ENCODE measurements at regions not wholly inside any gene's neighbourhood (a gene's known extent, or its start where the extent isn't known, plus 50 kb on each side); places are given as distances from the start of the nearest gene placed in this dataset.
"Not testable (repeated sequence)": the region's sequence is repeated elsewhere in the genome, so short reads cannot be mapped to it uniquely, and the experiment has no call there.

DNA sequence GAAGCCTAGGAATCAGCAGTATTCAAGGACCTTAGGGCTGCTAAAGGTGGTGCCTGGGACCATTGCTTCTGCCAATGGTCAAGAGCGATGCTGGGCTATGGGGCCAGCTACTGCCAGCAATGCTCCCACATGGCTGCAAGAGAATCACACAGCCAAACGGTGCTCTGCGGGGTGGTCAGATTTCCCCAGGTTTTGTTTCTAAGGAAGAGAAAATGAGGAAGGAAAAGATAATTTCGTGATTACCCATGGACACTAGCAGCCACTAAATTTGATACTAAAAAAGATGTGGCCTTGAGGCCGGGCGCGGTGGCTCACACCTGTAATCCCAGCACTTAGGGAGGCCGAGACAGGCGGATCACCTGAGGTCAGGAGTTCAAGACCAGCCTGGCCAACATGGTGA, 83.0 kb downstream of the LYZL2 start:
- Histone ChIP-seq H3K27ac (ENCODE audit: low read depth, low read length) (no peak overlapping the region), H3K9me3 (ENCODE audit: low read length) (no peaks in the 10 kb centered on the region), H3K4me3 (ENCODE audit: low read depth in 1 of 2, low read length in 2 of 2) (no peak overlapping the region), H3K27me3 (ENCODE audit: control insufficient read depth in 1 of 2, insufficient read depth in 2 of 2, low read length in 2 of 2) (no peaks in the 10 kb centered on the region), H3K4me1 (ENCODE audit: insufficient read depth, low read length) (no peaks in the 10 kb centered on the region), H3K9ac (ENCODE audit: low read length) (no peak overlapping the region), H3K36me3 (ENCODE audit: insufficient read depth, low read length) (no peaks in the 10 kb centered on the region)

DNA sequence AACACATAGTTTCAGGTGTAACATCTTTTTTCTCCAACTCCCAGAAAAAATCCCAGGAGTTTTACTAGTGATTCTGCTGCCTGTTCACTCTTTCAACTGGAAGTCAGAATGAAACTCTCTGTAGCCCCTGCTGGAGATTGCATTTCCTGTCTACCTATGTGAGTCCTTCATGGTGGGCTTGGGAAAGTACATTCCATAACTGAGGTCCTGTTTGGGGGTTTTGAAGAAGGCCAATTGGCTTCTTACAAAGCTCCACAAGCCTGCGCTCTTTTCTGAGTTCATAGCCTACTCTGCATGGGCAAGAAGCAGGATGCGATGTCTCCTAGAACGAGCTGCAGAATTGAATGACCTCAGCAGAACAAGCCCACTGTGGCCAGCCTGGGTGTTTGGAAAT, 86.7 kb downstream of the LYZL2 start:
- no peaks in the 10 kb centered on the region for H3K27me3 ChIP-seq (ENCODE audit: control insufficient read depth in 1 of 2, insufficient read depth in 2 of 2, low read length in 2 of 2)
- H3K4me1 ChIP-seq (ENCODE audit: insufficient read depth, low read length): no peaks in the 10 kb centered on the region
- H3K4me3 ChIP-seq (ENCODE audit: low read depth in 1 of 2, low read length in 2 of 2): no peak overlapping the region
- H3K9me3 ChIP-seq (ENCODE audit: low read length): no peaks in the 10 kb centered on the region
- no peak overlapping the region for H3K9ac ChIP-seq (ENCODE audit: low read length)
- H3K36me3 ChIP-seq (ENCODE audit: insufficient read depth, low read length): no peaks in the 10 kb centered on the region
- no peak overlapping the region for H3K27ac ChIP-seq (ENCODE audit: low read depth, low read length)

DNA sequence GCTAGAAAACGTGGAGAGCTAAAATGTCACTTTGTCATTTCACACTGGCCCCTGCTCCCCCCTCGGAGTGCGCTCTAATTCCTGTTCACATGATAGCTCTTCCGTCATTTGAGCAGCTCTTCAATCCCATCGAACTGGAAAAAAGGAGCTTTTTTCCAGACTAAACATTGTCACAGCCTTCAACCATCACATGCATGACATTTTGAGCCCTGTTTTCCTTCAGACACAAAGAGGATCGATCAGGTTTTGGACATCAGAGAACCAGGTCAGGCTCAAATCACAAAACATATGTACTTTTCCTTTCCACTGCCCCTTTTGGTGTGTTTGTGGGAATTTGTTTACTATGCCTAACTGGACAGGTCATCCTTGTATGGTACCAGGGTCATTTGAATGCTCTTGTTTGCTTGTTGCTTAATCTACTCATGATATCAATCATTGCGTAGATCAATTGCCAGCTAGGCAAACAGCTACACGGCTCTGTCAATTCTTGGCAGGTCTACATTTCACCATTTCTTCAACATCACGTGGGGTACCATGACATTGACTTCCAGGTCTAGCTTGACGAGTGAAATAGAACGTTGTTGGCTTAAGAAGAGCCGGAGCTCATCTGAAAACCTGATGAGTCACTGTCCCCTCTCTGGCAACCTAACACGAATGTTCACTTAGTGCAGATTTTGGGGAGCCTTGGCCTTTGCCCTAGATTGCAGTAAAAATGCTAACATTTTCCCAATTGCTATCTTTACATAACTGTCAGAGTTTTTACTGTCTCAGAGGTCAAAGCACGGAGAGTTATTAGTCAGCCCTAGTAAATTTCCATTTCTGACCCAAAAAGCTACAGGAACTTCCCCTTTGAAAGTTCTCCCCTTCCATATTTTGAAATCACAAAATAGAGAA, 87.3 kb downstream of the LYZL2 start:
- H3K27ac ChIP-seq (ENCODE audit: low read depth, low read length): no peak overlapping the region

GRCh38 chr10:30540276-30540675, 89.3 kb downstream of the LYZL2 start:
- Histone ChIP-seq H3K27me3 (ENCODE audit: control insufficient read depth in 1 of 2, insufficient read depth in 2 of 2, low read length in 2 of 2) (no peaks in the 10 kb centered on the region), H3K4me1 (ENCODE audit: insufficient read depth, low read length) (no peaks in the 10 kb centered on the region), H3K4me3 (ENCODE audit: low read depth in 1 of 2, low read length in 2 of 2) (no peak overlapping the region), H3K36me3 (ENCODE audit: insufficient read depth, low read length) (no peaks in the 10 kb centered on the region), H3K27ac (ENCODE audit: low read depth, low read length) (no peak overlapping the region), H3K9ac (ENCODE audit: low read length) (no peak overlapping the region), H3K9me3 (ENCODE audit: low read length) (no peaks in the 10 kb centered on the region)

More for the DNA sequence above, 87.3 kb downstream of the LYZL2 start:
- Histone ChIP-seq H3K27me3 (ENCODE audit: control insufficient read depth in 1 of 2, insufficient read depth in 2 of 2, low read length in 2 of 2) (no peaks in the 10 kb centered on the region), H3K9me3 (ENCODE audit: low read length) (no peaks in the 10 kb centered on the region), H3K4me3 (ENCODE audit: low read depth in 1 of 2, low read length in 2 of 2) (no peak overlapping the region), H3K9ac (ENCODE audit: low read length) (no peak overlapping the region), H3K4me1 (ENCODE audit: insufficient read depth, low read length) (no peaks in the 10 kb centered on the region), H3K36me3 (ENCODE audit: insufficient read depth, low read length) (no peaks in the 10 kb centered on the region)

DNA sequence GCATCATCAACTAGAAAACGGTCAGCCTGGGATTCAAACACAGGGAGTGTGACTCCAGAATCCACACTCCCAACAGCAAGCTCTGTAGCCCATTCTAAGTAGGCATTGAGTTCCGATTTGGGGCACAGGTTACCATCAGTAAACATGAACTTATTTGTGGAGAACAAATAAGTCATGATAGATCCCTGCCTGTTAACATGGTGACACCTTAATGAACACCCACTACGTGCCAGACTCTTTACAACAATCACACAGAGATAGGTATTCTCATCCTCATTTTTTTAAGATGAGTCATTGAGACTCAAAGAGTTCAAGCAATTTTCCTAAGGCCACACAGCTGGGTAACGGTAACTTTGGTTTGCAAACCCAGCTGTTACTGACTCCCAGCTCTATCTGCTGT, 91.5 kb downstream of the LYZL2 start:
- H3K4me1 ChIP-seq (ENCODE audit: insufficient read depth, low read length): no peaks in the 10 kb centered on the region
- H3K27me3 ChIP-seq (ENCODE audit: control insufficient read depth in 1 of 2, insufficient read depth in 2 of 2, low read length in 2 of 2): no peaks in the 10 kb centered on the region
- no peak overlapping the region for H3K27ac ChIP-seq (ENCODE audit: low read depth, low read length)
- H3K9ac ChIP-seq (ENCODE audit: low read length): no peak overlapping the region
- no peaks in the 10 kb centered on the region for H3K9me3 ChIP-seq (ENCODE audit: low read length)
- no peak overlapping the region for H3K4me3 ChIP-seq (ENCODE audit: low read depth in 1 of 2, low read length in 2 of 2)
- no peaks in the 10 kb centered on the region for H3K36me3 ChIP-seq (ENCODE audit: insufficient read depth, low read length)

DNA sequence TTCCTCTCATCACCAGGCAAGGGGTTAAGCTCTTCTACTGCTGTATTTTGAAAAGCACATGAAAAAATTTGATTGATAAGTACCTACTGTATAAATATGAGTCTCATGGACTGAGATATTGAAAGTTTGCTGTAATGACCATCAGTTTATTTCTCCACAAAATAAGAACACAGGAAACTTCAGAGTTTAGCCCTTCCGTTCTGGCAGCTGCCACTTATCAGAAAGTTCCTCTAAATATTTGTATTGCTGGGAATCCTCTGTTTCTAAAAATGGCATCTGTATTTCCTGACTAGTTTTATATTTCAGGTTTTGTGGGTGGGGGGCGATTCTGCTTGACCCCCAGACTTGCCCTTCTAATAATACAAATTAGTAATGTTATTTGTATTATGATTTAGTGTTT, 92.0 kb downstream of the LYZL2 start:
- no peaks in the 10 kb centered on the region for H3K4me1 ChIP-seq (ENCODE audit: insufficient read depth, low read length)
- H3K9ac ChIP-seq (ENCODE audit: low read length): no peak overlapping the region
- no peaks in the 10 kb centered on the region for H3K27me3 ChIP-seq (ENCODE audit: control insufficient read depth in 1 of 2, insufficient read depth in 2 of 2, low read length in 2 of 2)
- H3K36me3 ChIP-seq (ENCODE audit: insufficient read depth, low read length): no peaks in the 10 kb centered on the region
- no peak overlapping the region for H3K27ac ChIP-seq (ENCODE audit: low read depth, low read length)
- H3K9me3 ChIP-seq (ENCODE audit: low read length): no peaks in the 10 kb centered on the region
- no peak overlapping the region for H3K4me3 ChIP-seq (ENCODE audit: low read depth in 1 of 2, low read length in 2 of 2)

- H3K27ac ChIP-seq (ENCODE audit: low read depth, low read length): not testable (repeated sequence)
Observed at GRCh38 chr10:30537158-30537557, 92.4 kb downstream of the LYZL2 start.

DNA sequence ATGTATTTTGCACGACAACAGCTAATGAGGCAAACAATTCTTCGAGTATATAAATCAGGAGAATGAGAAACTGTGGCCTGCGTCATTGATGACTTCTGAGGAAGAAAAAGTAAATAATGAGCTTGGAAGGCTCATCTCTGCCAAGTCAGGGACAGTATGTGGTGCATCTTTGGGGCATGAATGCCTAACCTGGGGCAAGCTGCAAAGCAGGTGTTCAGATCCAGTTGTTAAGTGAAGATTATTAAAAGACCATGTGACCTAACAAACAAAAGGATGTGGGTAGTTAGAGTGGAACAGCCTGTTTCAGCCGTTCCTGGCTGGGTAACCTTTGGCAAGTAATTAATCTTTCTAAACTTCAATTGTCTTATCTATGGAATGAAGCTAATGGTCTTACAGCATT, 93.0 kb downstream of the LYZL2 start:
- Histone ChIP-seq H3K27me3 (ENCODE audit: control insufficient read depth in 1 of 2, insufficient read depth in 2 of 2, low read length in 2 of 2) (no peaks in the 10 kb centered on the region), H3K4me3 (ENCODE audit: low read depth in 1 of 2, low read length in 2 of 2) (no peak overlapping the region), H3K9me3 (ENCODE audit: low read length) (no peaks in the 10 kb centered on the region), H3K9ac (ENCODE audit: low read length) (no peak overlapping the region), H3K4me1 (ENCODE audit: insufficient read depth, low read length) (no peaks in the 10 kb centered on the region), H3K27ac (ENCODE audit: low read depth, low read length) (no peak overlapping the region), H3K36me3 (ENCODE audit: insufficient read depth, low read length) (no peaks in the 10 kb centered on the region)

More at GRCh38 chr10:30537158-30537557, 92.4 kb downstream of the LYZL2 start:
- not testable (repeated sequence) for H3K4me1 ChIP-seq (ENCODE audit: insufficient read depth, low read length); H3K9ac ChIP-seq (ENCODE audit: low read length); H3K4me3 ChIP-seq (ENCODE audit: low read depth in 1 of 2, low read length in 2 of 2); H3K9me3 ChIP-seq (ENCODE audit: low read length); H3K36me3 ChIP-seq (ENCODE audit: insufficient read depth, low read length); H3K27me3 ChIP-seq (ENCODE audit: control insufficient read depth in 1 of 2, insufficient read depth in 2 of 2, low read length in 2 of 2)

GRCh38 chr10:30535677-30536076, 93.9 kb downstream of the LYZL2 start:
- Histone ChIP-seq H3K9me3 (ENCODE audit: low read length) (no peaks in the 10 kb centered on the region), H3K9ac (ENCODE audit: low read length) (no peak overlapping the region), H3K4me1 (ENCODE audit: insufficient read depth, low read length) (no peaks in the 10 kb centered on the region), H3K27me3 (ENCODE audit: control insufficient read depth in 1 of 2, insufficient read depth in 2 of 2, low read length in 2 of 2) (no peaks in the 10 kb centered on the region), H3K4me3 (ENCODE audit: low read depth in 1 of 2, low read length in 2 of 2) (no peak overlapping the region), H3K27ac (ENCODE audit: low read depth, low read length) (no peak overlapping the region), H3K36me3 (ENCODE audit: insufficient read depth, low read length) (no peaks in the 10 kb centered on the region)

- Histone ChIP-seq H3K27ac (ENCODE audit: low read depth, low read length) (no peak overlapping the region), H3K9me3 (ENCODE audit: low read length) (no peaks in the 10 kb centered on the region), H3K27me3 (ENCODE audit: control insufficient read depth in 1 of 2, insufficient read depth in 2 of 2, low read length in 2 of 2) (no peaks in the 10 kb centered on the region), H3K4me1 (ENCODE audit: insufficient read depth, low read length) (no peaks in the 10 kb centered on the region), H3K36me3 (ENCODE audit: insufficient read depth, low read length) (no peaks in the 10 kb centered on the region), H3K4me3 (ENCODE audit: low read depth in 1 of 2, low read length in 2 of 2) (no peak overlapping the region), H3K9ac (ENCODE audit: low read length) (no peak overlapping the region)
Observed at GRCh38 chr10:30534465-30535144, 94.9 kb downstream of the LYZL2 start.

DNA sequence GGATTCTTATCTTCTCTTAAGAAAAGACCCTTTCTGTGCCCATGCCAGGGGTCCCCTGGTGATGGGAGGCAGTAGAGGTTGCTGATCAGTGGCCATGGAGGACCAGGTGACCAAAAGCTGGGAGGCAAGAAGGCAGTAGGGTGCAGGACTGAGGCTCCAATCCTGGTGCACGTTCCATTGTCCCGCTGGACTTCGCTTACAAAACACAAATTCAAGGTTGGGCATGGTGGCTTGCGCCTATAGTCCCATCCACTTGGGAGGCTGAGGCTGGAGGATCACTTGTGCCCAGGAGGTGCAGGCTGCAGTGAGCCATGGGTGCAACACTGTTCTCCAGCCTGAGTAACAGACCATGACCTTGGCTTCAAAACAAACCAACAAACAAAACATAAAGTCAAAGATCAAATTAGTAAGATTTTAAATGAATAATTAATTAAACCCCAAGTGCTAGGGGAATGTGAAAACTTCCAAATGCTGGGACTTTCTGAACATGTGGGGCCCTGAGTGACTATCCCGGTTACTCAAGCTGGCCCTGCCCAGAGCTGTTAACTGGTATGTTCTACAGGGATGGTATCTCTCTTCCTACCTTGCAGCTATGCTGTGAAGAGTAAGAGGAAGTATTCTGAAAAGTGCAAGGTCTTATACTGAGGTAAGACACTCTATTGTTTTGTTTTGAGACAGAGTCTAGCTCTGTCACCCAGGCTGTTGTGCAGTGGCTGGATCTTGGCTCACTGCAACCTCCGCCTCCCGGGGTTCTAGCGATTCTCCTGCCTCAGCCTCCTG, 97.6 kb downstream of the LYZL2 start:
- no peaks in the 10 kb centered on the region for H3K4me1 ChIP-seq (ENCODE audit: insufficient read depth, low read length)

More for the DNA sequence above, 97.6 kb downstream of the LYZL2 start:
- Histone ChIP-seq H3K36me3 (ENCODE audit: insufficient read depth, low read length) (no peaks in the 10 kb centered on the region), H3K27ac (ENCODE audit: low read depth, low read length) (no peak overlapping the region), H3K9me3 (ENCODE audit: low read length) (no peaks in the 10 kb centered on the region), H3K9ac (ENCODE audit: low read length) (no peak overlapping the region), H3K4me3 (ENCODE audit: low read depth in 1 of 2, low read length in 2 of 2) (no peak overlapping the region), H3K27me3 (ENCODE audit: control insufficient read depth in 1 of 2, insufficient read depth in 2 of 2, low read length in 2 of 2) (no peaks in the 10 kb centered on the region)

Data from muscle layer of colon (tissue), 2 donors.